ENCODE measurements at regions not wholly inside any gene's neighbourhood (a gene's known extent, or its start where the extent isn't known, plus 50 kb on each side); places are given as distances from the start of the nearest gene placed in this dataset.

DNA sequence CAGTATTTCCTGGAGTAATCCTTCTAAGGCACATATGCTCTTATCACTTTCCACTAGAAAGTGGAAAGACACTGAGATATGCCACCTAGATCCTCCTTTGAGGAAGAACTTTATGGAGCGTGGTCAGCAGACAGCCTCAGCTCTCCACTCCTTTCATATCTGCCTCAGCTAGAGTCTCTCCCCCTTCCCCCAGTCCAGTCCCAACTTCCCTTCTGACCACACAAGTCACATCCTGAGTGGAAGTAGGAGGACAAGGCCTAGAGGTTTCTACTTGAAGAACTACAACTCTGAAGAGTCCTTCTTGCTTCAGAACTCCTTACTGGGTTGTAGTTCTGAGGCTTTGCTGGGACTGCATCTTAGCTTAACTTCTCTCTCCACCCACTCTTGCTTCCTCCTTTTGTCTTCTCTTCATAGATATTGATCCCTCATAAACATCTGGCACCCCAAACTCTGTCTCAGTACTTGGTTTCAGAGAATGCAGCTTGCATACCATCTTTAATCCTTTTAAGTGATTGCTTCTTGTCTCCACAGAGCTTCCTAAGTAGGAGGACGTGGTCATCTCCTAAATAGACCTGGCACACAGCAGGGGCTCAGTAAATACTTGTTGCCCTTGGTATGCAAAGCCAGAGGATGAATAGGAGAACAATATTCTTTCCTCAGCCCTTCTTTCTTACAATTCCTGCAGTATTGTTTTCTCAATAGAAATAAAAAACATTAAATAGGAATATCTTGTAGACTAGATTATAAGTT, 109.6 kb downstream of the OXSM start:
- Histone ChIP-seq H3K4me3 (ENCODE audit: low read depth, low read length) (no peak overlapping the region), H3K36me3 (no peaks in the 10 kb centered on the region), H3K27me3 (no peaks in the 10 kb centered on the region), H3K9me3 (no peaks in the 10 kb centered on the region), H3K4me1 (no peaks in the 10 kb centered on the region)
- no peak for DNase-seq
- TF ChIP-seq, protein P1, sequence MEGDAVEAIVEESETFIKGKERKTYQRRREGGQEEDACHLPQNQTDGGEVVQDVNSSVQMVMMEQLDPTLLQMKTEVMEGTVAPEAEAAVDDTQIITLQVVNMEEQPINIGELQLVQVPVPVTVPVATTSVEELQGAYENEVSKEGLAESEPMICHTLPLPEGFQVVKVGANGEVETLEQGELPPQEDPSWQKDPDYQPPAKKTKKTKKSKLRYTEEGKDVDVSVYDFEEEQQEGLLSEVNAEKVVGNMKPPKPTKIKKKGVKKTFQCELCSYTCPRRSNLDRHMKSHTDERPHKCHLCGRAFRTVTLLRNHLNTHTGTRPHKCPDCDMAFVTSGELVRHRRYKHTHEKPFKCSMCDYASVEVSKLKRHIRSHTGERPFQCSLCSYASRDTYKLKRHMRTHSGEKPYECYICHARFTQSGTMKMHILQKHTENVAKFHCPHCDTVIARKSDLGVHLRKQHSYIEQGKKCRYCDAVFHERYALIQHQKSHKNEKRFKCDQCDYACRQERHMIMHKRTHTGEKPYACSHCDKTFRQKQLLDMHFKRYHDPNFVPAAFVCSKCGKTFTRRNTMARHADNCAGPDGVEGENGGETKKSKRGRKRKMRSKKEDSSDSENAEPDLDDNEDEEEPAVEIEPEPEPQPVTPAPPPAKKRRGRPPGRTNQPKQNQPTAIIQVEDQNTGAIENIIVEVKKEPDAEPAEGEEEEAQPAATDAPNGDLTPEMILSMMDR (IDR thresholded peaks at IDR 0.05; ENCODE audit: low read depth, low read length), result no peak

DNA sequence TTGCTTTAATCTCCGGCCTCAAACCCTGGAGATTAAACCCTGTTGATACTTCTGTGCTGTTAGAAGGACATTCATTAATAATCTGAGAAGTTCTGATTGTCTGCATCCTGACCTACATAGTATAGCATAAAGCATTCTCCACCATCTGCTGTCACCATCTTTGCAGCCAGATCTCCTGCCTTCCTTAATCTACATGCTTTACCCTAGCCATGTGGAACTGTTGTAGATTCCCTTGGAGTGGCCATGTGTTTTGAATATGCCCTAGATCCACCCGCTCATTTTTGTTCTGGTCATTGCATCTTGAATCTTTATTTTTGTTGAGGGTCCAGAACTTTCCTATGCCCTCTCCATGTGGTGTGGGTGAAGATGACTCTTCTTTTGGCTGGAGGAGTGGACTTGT, 110.3 kb downstream of the OXSM start:
- TF ChIP-seq, protein P1 (IDR thresholded peaks at IDR 0.05; ENCODE audit: low read depth, low read length), result no peak
- Histone ChIP-seq H3K36me3 (no peaks in the 10 kb centered on the region), H3K9me3 (no peaks in the 10 kb centered on the region), H3K27me3 (no peaks in the 10 kb centered on the region), H3K4me3 (ENCODE audit: low read depth, low read length) (no peak overlapping the region), H3K4me1 (no peaks in the 10 kb centered on the region)
- DNase-seq, result no peak

DNA sequence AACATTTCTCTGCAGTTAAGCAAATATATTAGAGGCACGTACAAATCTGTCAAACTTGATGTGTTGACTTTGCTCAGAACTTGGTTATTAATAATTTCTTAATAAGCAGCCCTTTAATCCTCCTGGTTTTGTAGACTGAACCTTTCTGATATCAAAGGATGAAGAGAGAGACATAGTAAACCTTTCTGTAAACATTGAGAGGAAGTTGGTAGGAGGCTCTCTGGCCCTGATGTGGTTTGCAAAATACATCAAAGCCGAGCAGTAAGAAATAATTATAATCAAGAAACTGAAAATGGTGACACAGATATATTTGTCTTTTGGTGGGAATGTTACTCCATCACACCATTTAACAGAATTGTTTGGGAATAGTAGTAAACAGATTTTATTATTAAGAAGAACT, 111.9 kb downstream of the OXSM start:
- Histone ChIP-seq H3K4me3 (ENCODE audit: low read depth, low read length) (no peak overlapping the region), H3K9me3 (no peaks in the 10 kb centered on the region), H3K36me3 (no peaks in the 10 kb centered on the region), H3K4me1 (no peaks in the 10 kb centered on the region), H3K27me3 (no peaks in the 10 kb centered on the region)
- TF ChIP-seq, protein P1 (IDR thresholded peaks at IDR 0.05; ENCODE audit: low read depth, low read length), result no peak
- no peak for DNase-seq

DNA sequence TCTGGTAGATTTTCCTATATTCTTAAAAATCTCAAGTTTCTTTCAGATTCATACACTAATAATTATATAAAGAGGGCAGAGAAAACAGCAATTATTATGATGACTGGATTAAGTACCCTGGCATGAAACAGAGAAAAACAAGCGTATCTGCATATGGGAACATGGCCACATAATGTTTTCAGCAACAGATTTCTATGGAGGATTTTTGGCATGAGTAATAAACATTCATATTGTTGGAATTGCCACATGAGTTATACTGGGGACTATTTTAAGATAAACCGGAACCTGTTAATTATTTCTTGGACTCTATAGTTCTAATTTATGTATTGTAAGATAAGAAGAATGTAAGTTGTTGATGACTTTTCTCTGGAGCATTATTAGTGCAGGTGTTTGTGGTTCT, 112.7 kb downstream of the OXSM start:
- no peak for DNase-seq
- Histone ChIP-seq H3K4me3 (ENCODE audit: low read depth, low read length) (no peak overlapping the region), H3K27me3 (no peaks in the 10 kb centered on the region), H3K36me3 (no peaks in the 10 kb centered on the region), H3K4me1 (no peaks in the 10 kb centered on the region), H3K9me3 (no peaks in the 10 kb centered on the region)
- TF ChIP-seq, protein P1 (IDR thresholded peaks at IDR 0.05; ENCODE audit: low read depth, low read length), result no peak

DNA sequence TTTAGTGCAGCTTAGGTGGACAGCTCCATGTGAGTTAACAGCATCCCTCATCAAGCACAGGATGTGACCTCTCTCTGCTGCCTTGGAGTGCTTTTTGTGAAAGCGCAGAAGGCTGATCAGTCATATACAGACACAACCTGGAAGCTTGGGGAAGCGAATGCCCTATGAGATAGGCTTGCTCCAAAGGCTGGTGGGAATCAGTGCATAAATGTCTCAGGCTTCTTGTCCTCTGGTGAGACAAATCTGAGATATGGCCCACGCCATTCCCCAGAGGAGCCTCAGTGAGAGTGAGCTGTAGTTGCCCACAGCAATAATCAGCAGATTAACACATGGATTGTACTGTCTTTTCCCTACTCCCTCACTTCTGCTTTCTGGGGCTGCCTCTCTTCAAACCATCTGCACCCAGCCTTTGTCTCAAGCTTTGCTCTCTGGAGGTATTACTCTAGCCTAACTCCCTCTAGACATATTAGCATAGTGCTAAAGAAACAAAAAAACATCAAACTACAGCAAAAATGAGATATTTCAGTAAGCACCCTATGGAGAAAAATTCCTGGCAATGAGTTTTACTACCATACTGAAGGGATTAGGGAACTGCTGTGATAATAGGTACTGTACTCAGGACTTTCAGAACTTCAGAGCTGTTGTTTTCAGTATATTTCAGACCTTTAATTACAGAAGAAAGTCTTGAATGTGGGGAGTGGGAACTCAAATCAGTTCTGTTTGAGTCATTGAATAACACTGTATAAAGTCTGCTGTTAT, 113.7 kb downstream of the OXSM start:
- H3K4me1 ChIP-seq, result no peaks in the 10 kb centered on the region
- TF ChIP-seq, protein P1 (IDR thresholded peaks at IDR 0.05; ENCODE audit: low read depth, low read length), result no peak
- H3K4me3 ChIP-seq (ENCODE audit: low read depth, low read length), result no peak overlapping the region
- H3K36me3 ChIP-seq, result no peaks in the 10 kb centered on the region
- no peaks in the 10 kb centered on the region for H3K9me3 ChIP-seq
- H3K27me3 ChIP-seq, result no peaks in the 10 kb centered on the region
- DNase-seq, result no peak

DNA sequence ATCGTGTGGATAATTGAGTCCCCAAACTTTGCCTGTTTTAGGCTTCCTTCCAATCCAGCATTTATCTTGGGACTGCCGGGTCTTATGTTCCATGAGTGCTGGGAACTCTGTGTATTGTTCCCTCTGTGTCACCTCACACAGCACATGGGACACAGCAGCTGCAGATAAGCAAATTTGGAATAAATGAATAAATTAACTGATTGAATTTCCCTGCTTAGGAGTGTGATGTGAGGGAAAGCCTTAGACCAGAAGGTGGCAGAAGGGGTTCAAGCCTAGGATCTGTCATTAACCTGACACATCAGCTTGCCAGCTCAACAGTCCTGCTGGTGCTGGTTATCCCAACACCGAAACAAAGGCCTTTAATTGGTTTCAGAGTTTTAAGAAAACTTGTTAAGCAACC, 114.3 kb downstream of the OXSM start:
- H3K36me3 ChIP-seq, result no peaks in the 10 kb centered on the region
- H3K9me3 ChIP-seq, result no peaks in the 10 kb centered on the region
- no peaks in the 10 kb centered on the region for H3K27me3 ChIP-seq
- no peaks in the 10 kb centered on the region for H3K4me1 ChIP-seq
- no peak for DNase-seq
- TF ChIP-seq, protein P1 (IDR thresholded peaks at IDR 0.05; ENCODE audit: low read depth, low read length), result no peak
- no peak overlapping the region for H3K4me3 ChIP-seq (ENCODE audit: low read depth, low read length)

All from BE2C (cell line).